GM23338 (cell line): ENCODE measurements at regions not wholly inside any gene's neighbourhood (a gene's known extent, or its start where the extent isn't known, plus 50 kb on each side); places are given as distances from the start of the nearest gene placed in this dataset.

Experiments
- ATAC-seq: fragments of 200-7000 bp; cut with Tn5 transposase; 3 replicates; pipeline ENCODE4 v1.9.1; 2020
- DNase-seq: peaks from one replicate; pipeline ENCODE4 v3.0.0-alpha.2; 2015; ENCODE audit warnings: low spot score
- H2AFZ ChIP-seq: fragments of 200-600 bp; sonication (generic); 2 replicates; pipeline ENCODE4 v1.8.0; 2016; ENCODE audit warnings: antibody characterized with exemption, mild to moderate bottlenecking, moderate library complexity
- H3F3A ChIP-seq: fragments of 200-600 bp; sonication (generic); replicated peaks from 2 replicates; pipeline ENCODE4 v1.8.0; 2017; ENCODE audit warnings: antibody characterized with exemption, mixed run types, low read depth
- H3K27ac ChIP-seq: fragments of 200-600 bp; sonication (generic); 2 replicates; pipeline ENCODE4 v1.6.1; 2016; ENCODE audit warnings: low read depth
- H3K27me3 ChIP-seq: fragments of 200-600 bp; sonication (generic); 2 replicates; pipeline ENCODE4 v1.8.0; 2016; ENCODE audit warnings: mild to moderate bottlenecking, mixed run types, moderate library complexity; ENCODE audit not compliant: insufficient read depth
- H3K36me3 ChIP-seq: fragments of 200-600 bp; sonication (generic); 2 replicates; pipeline ENCODE4 v1.8.0; 2016; ENCODE audit warnings: mild to moderate bottlenecking; ENCODE audit not compliant: insufficient read depth
- H3K4me1 ChIP-seq: fragments of 200-600 bp; sonication (generic); 2 replicates; pipeline ENCODE4 v1.8.0; 2016; ENCODE audit warnings: mild to moderate bottlenecking, moderate library complexity; ENCODE audit not compliant: insufficient read depth
- H3K4me2 ChIP-seq: fragments of 200-600 bp; sonication (generic); 2 replicates; pipeline ENCODE4 v1.7.1; 2017; ENCODE audit warnings: mixed run types
- H3K4me3 ChIP-seq: fragments of 200-600 bp; sonication (generic); 2 replicates; pipeline ENCODE4 v1.6.1; 2016; ENCODE audit warnings: mixed run types
- H3K79me2 ChIP-seq: fragments of 200-600 bp; sonication (generic); replicated peaks from 2 replicates; pipeline ENCODE4 v1.8.0; 2017; ENCODE audit warnings: mild to moderate bottlenecking; ENCODE audit not compliant: insufficient read depth
- H3K9me2 ChIP-seq: fragments of 200-600 bp; sonication (generic); 2 replicates; pipeline ENCODE4 v1.8.0; 2017; ENCODE audit not compliant: insufficient read depth
- H4K20me1 ChIP-seq: fragments of 200-600 bp; sonication (generic); replicated peaks from 2 replicates; pipeline ENCODE4 v1.8.0; 2017; ENCODE audit warnings: mild to moderate bottlenecking; ENCODE audit not compliant: insufficient read depth
- H3K27ac Mint-ChIP-seq: 2 replicates; pipeline ENCODE4 v1.8.0; 2020; ENCODE audit warnings: inconsistent platforms, mild to moderate bottlenecking, moderate library complexity, mixed read lengths
- H3K27me3 Mint-ChIP-seq: 3 replicates; pipeline ENCODE4 v1.8.0; 2022; ENCODE audit warnings: low read depth, mild to moderate bottlenecking, moderate library complexity, mixed read lengths, inconsistent platforms; ENCODE audit not compliant: insufficient read depth, poor library complexity
- H3K36me3 Mint-ChIP-seq: 3 replicates; pipeline ENCODE4 v1.8.0; 2021; ENCODE audit warnings: low read depth, mild to moderate bottlenecking, inconsistent platforms, moderate library complexity, mixed read lengths
- H3K4me1 Mint-ChIP-seq: 3 replicates; pipeline ENCODE4 v1.8.0; 2020; ENCODE audit warnings: mild to moderate bottlenecking, inconsistent platforms, mixed read lengths
- H3K4me3 Mint-ChIP-seq: 3 replicates; pipeline ENCODE4 v1.8.0; 2021; ENCODE audit warnings: moderate library complexity, mild to moderate bottlenecking, inconsistent platforms, mixed read lengths
- H3K9me3 Mint-ChIP-seq: 3 replicates; pipeline ENCODE4 v1.8.0; 2020; ENCODE audit warnings: moderate library complexity, mild to moderate bottlenecking, inconsistent platforms, mixed read lengths
- EZH2phosphoT487 ChIP-seq: fragments of 200-600 bp; sonication (generic); IDR thresholded peaks from one replicate; pipeline ENCODE4 v1.8.1; 2018; ENCODE audit warnings: antibody characterized with exemption; ENCODE audit not compliant: unreplicated experiment
- JUNB ChIP-seq: IDR thresholded peaks from one replicate; pipeline ENCODE4 v1.6.1; 2016; ENCODE audit warnings: antibody characterized with exemption; ENCODE audit not compliant: unreplicated experiment
- NANOG ChIP-seq: IDR thresholded peaks from 2 replicates; pipeline ENCODE4 v1.6.1; 2016; ENCODE audit warnings: antibody characterized with exemption, borderline replicate concordance
- POLR2AphosphoS5 ChIP-seq: IDR thresholded peaks from 2 replicates; pipeline ENCODE4 v1.6.1; 2016; ENCODE audit warnings: antibody characterized with exemption, low read depth
- STAT1 ChIP-seq: IDR thresholded peaks from one replicate; pipeline ENCODE4 v1.6.1; 2016; ENCODE audit warnings: antibody characterized with exemption; ENCODE audit not compliant: unreplicated experiment
- ZNF114 ChIP-seq: fragments of 250-450 bp; sonication (Bioruptor Pico); IDR thresholded peaks from 2 replicates; pipeline ENCODE4 v1.5.0; 2020; ENCODE audit warnings: mild to moderate bottlenecking, moderate library complexity
- ZNF331 ChIP-seq: fragments of 250-450 bp; sonication (Bioruptor Pico); IDR thresholded peaks from 2 replicates; pipeline ENCODE4 v1.5.0; 2020; ENCODE audit warnings: low read depth, mild to moderate bottlenecking, moderate library complexity
- TF ChIP-seq, protein P1 (sequence below): IDR thresholded peaks from 2 replicates; pipeline ENCODE4 v1.6.1; 2016; ENCODE audit warnings: antibody characterized with exemption
- TF ChIP-seq, protein P2 (sequence below): IDR thresholded peaks from one replicate; pipeline ENCODE4 v1.6.1; 2018; ENCODE audit warnings: antibody characterized with exemption; ENCODE audit not compliant: unreplicated experiment
- TF ChIP-seq, protein P3 (sequence below): fragments of 250-450 bp; sonication (Bioruptor Pico); IDR thresholded peaks from 2 replicates; pipeline ENCODE4 v1.5.0; 2020; ENCODE audit warnings: mild to moderate bottlenecking, moderate library complexity
- TF ChIP-seq, protein P4 (sequence below), 2 experiments: fragments of 200-600 bp in 1 of 2; sonication (generic) in 1 of 2; conservative IDR thresholded peaks; 2 replicates each; pipeline versions ENCODE4 v1.5.1 to v1.6.1; 2016 to 2017; ENCODE audit warnings: antibody characterized with exemption in 2 of 2, low read depth in 2 of 2, mild to moderate bottlenecking in 2 of 2, moderate library complexity in 1 of 2

DNA sequence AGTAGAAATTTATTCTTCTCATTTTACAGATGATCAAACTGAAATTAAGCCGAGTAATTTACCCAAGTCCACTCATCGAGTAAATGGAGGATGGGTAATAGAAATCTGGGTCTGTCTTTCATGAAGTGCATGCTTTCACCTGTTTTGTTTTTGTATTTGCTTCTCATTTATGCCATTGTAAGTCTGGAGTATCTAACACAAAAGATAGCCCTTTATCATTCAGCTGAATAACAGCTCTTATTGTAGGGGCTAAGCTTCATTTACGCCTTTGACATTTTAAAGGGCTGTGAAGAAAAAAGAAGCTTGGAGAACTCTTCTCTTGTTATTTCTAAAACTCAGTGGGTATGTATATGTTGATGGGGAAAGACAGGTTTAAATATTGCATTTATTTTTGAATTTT is 1196.2 kb upstream of the TENM4 start:
- no peaks in the 10 kb centered on the region for H3K36me3 ChIP-seq
- TF ChIP-seq ZNF114 (CRISPR knock-in tag) (no peak), POLR2AphosphoS5 (no peak)
- TF ChIP-seq, protein P1, sequence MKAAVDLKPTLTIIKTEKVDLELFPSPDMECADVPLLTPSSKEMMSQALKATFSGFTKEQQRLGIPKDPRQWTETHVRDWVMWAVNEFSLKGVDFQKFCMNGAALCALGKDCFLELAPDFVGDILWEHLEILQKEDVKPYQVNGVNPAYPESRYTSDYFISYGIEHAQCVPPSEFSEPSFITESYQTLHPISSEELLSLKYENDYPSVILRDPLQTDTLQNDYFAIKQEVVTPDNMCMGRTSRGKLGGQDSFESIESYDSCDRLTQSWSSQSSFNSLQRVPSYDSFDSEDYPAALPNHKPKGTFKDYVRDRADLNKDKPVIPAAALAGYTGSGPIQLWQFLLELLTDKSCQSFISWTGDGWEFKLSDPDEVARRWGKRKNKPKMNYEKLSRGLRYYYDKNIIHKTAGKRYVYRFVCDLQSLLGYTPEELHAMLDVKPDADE = no peak
- peaks cover 20% of the 10 kb centered on the region for H3K4me1 Mint-ChIP-seq

DNA sequence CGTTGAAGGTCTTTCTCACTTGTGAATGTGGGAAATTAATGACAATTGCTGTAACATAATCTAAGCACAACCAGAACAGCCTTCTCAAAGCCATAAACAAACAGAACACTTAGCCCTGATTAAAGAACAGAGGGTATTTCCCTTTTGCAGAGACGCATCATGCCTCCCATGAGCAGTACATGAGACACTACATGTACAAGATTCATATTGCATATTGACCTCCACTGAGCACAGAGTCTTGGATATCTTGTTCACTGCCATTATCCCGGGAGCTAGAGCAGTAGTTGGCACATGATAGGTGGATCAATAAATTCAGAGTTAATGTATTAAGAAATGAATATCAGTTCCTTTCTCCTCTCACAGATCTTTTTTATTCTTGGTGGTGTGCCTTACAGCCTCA is 1194.3 kb upstream of the TENM4 start:
- peaks cover 1% of the 10 kb centered on the region for H3K27me3 Mint-ChIP-seq
- TF ChIP-seq, protein P2, sequence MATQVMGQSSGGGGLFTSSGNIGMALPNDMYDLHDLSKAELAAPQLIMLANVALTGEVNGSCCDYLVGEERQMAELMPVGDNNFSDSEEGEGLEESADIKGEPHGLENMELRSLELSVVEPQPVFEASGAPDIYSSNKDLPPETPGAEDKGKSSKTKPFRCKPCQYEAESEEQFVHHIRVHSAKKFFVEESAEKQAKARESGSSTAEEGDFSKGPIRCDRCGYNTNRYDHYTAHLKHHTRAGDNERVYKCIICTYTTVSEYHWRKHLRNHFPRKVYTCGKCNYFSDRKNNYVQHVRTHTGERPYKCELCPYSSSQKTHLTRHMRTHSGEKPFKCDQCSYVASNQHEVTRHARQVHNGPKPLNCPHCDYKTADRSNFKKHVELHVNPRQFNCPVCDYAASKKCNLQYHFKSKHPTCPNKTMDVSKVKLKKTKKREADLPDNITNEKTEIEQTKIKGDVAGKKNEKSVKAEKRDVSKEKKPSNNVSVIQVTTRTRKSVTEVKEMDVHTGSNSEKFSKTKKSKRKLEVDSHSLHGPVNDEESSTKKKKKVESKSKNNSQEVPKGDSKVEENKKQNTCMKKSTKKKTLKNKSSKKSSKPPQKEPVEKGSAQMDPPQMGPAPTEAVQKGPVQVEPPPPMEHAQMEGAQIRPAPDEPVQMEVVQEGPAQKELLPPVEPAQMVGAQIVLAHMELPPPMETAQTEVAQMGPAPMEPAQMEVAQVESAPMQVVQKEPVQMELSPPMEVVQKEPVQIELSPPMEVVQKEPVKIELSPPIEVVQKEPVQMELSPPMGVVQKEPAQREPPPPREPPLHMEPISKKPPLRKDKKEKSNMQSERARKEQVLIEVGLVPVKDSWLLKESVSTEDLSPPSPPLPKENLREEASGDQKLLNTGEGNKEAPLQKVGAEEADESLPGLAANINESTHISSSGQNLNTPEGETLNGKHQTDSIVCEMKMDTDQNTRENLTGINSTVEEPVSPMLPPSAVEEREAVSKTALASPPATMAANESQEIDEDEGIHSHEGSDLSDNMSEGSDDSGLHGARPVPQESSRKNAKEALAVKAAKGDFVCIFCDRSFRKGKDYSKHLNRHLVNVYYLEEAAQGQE = no peak
- TF ChIP-seq NANOG (no peak), JUNB (no peak), EZH2phosphoT487 (no peak), ZNF331 (CRISPR knock-in tag) (no peak), STAT1 (no peak)
- TF ChIP-seq, protein P3, sequence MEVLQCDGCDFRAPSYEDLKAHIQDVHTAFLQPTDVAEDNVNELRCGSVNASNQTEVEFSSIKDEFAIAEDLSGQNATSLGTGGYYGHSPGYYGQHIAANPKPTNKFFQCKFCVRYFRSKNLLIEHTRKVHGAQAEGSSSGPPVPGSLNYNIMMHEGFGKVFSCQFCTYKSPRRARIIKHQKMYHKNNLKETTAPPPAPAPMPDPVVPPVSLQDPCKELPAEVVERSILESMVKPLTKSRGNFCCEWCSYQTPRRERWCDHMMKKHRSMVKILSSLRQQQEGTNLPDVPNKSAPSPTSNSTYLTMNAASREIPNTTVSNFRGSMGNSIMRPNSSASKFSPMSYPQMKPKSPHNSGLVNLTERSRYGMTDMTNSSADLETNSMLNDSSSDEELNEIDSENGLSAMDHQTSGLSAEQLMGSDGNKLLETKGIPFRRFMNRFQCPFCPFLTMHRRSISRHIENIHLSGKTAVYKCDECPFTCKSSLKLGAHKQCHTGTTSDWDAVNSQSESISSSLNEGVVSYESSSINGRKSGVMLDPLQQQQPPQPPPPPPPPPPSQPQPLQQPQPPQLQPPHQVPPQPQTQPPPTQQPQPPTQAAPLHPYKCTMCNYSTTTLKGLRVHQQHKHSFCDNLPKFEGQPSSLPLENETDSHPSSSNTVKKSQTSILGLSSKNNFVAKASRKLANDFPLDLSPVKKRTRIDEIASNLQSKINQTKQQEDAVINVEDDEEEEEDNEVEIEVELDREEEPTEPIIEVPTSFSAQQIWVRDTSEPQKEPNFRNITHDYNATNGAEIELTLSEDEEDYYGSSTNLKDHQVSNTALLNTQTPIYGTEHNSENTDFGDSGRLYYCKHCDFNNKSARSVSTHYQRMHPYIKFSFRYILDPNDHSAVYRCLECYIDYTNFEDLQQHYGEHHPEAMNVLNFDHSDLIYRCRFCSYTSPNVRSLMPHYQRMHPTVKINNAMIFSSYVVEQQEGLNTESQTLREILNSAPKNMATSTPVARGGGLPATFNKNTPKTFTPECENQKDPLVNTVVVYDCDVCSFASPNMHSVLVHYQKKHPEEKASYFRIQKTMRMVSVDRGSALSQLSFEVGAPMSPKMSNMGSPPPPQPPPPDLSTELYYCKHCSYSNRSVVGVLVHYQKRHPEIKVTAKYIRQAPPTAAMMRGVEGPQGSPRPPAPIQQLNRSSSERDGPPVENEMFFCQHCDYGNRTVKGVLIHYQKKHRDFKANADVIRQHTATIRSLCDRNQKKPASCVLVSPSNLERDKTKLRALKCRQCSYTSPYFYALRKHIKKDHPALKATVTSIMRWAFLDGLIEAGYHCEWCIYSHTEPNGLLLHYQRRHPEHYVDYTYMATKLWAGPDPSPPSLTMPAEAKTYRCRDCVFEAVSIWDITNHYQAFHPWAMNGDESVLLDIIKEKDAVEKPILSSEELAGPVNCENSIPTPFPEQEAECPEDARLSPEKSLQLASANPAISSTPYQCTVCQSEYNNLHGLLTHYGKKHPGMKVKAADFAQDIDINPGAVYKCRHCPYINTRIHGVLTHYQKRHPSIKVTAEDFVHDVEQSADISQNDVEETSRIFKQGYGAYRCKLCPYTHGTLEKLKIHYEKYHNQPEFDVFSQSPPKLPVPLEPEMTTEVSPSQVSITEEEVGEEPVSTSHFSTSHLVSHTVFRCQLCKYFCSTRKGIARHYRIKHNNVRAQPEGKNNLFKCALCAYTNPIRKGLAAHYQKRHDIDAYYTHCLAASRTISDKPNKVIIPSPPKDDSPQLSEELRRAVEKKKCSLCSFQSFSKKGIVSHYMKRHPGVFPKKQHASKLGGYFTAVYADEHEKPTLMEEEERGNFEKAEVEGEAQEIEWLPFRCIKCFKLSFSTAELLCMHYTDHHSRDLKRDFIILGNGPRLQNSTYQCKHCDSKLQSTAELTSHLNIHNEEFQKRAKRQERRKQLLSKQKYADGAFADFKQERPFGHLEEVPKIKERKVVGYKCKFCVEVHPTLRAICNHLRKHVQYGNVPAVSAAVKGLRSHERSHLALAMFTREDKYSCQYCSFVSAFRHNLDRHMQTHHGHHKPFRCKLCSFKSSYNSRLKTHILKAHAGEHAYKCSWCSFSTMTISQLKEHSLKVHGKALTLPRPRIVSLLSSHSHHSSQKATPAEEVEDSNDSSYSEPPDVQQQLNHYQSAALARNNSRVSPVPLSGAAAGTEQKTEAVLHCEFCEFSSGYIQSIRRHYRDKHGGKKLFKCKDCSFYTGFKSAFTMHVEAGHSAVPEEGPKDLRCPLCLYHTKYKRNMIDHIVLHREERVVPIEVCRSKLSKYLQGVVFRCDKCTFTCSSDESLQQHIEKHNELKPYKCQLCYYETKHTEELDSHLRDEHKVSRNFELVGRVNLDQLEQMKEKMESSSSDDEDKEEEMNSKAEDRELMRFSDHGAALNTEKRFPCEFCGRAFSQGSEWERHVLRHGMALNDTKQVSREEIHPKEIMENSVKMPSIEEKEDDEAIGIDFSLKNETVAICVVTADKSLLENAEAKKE (CRISPR knock-in tag) = no peak
- TF ChIP-seq, protein P4, sequence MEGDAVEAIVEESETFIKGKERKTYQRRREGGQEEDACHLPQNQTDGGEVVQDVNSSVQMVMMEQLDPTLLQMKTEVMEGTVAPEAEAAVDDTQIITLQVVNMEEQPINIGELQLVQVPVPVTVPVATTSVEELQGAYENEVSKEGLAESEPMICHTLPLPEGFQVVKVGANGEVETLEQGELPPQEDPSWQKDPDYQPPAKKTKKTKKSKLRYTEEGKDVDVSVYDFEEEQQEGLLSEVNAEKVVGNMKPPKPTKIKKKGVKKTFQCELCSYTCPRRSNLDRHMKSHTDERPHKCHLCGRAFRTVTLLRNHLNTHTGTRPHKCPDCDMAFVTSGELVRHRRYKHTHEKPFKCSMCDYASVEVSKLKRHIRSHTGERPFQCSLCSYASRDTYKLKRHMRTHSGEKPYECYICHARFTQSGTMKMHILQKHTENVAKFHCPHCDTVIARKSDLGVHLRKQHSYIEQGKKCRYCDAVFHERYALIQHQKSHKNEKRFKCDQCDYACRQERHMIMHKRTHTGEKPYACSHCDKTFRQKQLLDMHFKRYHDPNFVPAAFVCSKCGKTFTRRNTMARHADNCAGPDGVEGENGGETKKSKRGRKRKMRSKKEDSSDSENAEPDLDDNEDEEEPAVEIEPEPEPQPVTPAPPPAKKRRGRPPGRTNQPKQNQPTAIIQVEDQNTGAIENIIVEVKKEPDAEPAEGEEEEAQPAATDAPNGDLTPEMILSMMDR (conservative IDR thresholded peaks at IDR 0.05; ENCODE audit: low read depth in 2 of 2) = no peak

More for the DNA sequence above, 1196.2 kb upstream of the TENM4 start:
- Histone ChIP-seq H3K4me3 (no peak overlapping the region), H4K20me1 (no peaks in the 10 kb centered on the region), H3K27ac (no peak overlapping the region), H3K4me2 (peak overlapping the region; percentile 7; the same call in 1 of the 2 replicates), H3K27me3 (no peaks in the 10 kb centered on the region), H3F3A (no peaks in the 10 kb centered on the region), H3K9me2 (no peaks in the 10 kb centered on the region), H3K4me1 (peaks cover 8% of the 10 kb centered on the region), H2AFZ (no peak overlapping the region), H3K79me2 (no peaks in the 10 kb centered on the region)
- Mint-ChIP-seq H3K4me3 (no peak overlapping the region), H3K9me3 (no peaks in the 10 kb centered on the region), H3K36me3 (no peaks in the 10 kb centered on the region), H3K27me3 (peaks cover 1% of the 10 kb centered on the region), H3K27ac (no peak overlapping the region)
- ATAC-seq (no peak), DNase-seq (no peak)

More for the DNA sequence above, 1194.3 kb upstream of the TENM4 start:
- no peak overlapping the region for H2AFZ ChIP-seq
- H3K36me3 ChIP-seq = no peaks in the 10 kb centered on the region
- peaks cover 18% of the 10 kb centered on the region for H3K4me1 ChIP-seq
- no peak overlapping the region for H3K27ac ChIP-seq
- peaks cover 31% of the 10 kb centered on the region for H3K4me1 Mint-ChIP-seq
- H3K9me2 ChIP-seq = no peaks in the 10 kb centered on the region
- no peaks in the 10 kb centered on the region for H3F3A ChIP-seq
- DNase-seq = no peak
- H3K36me3 Mint-ChIP-seq = no peaks in the 10 kb centered on the region
- no peaks in the 10 kb centered on the region for H3K79me2 ChIP-seq
- no peaks in the 10 kb centered on the region for H3K9me3 Mint-ChIP-seq
- H3K4me3 ChIP-seq = no peak overlapping the region
- no peak for ATAC-seq
- H3K4me2 ChIP-seq = no peak overlapping the region
- H3K27me3 ChIP-seq = no peaks in the 10 kb centered on the region
- H3K27ac Mint-ChIP-seq = no peak overlapping the region
- H4K20me1 ChIP-seq = no peaks in the 10 kb centered on the region
- no peak overlapping the region for H3K4me3 Mint-ChIP-seq
